GM23338 (cell line): ENCODE measurements at regions not wholly inside any gene's neighbourhood (a gene's known extent, or its start where the extent isn't known, plus 50 kb on each side); places are given as distances from the start of the nearest gene placed in this dataset.

Experiments used
- ATAC-seq: fragments of 200-7000 bp; cut with Tn5 transposase; 3 replicates; pipeline ENCODE4 v1.9.1; 2020
- DNase-seq: peaks from one replicate; pipeline ENCODE4 v3.0.0-alpha.2; 2015; ENCODE audit warnings: low spot score
- H2AFZ ChIP-seq: fragments of 200-600 bp; sonication (generic); 2 replicates; pipeline ENCODE4 v1.8.0; 2016; ENCODE audit warnings: antibody characterized with exemption, mild to moderate bottlenecking, moderate library complexity
- H3F3A ChIP-seq: fragments of 200-600 bp; sonication (generic); replicated peaks from 2 replicates; pipeline ENCODE4 v1.8.0; 2017; ENCODE audit warnings: antibody characterized with exemption, mixed run types, low read depth
- H3K27ac ChIP-seq: fragments of 200-600 bp; sonication (generic); 2 replicates; pipeline ENCODE4 v1.6.1; 2016; ENCODE audit warnings: low read depth
- H3K27me3 ChIP-seq: fragments of 200-600 bp; sonication (generic); 2 replicates; pipeline ENCODE4 v1.8.0; 2016; ENCODE audit warnings: mild to moderate bottlenecking, mixed run types, moderate library complexity; ENCODE audit not compliant: insufficient read depth
- H3K36me3 ChIP-seq: fragments of 200-600 bp; sonication (generic); 2 replicates; pipeline ENCODE4 v1.8.0; 2016; ENCODE audit warnings: mild to moderate bottlenecking; ENCODE audit not compliant: insufficient read depth
- H3K4me1 ChIP-seq: fragments of 200-600 bp; sonication (generic); 2 replicates; pipeline ENCODE4 v1.8.0; 2016; ENCODE audit warnings: mild to moderate bottlenecking, moderate library complexity; ENCODE audit not compliant: insufficient read depth
- H3K4me2 ChIP-seq: fragments of 200-600 bp; sonication (generic); 2 replicates; pipeline ENCODE4 v1.7.1; 2017; ENCODE audit warnings: mixed run types
- H3K4me3 ChIP-seq: fragments of 200-600 bp; sonication (generic); 2 replicates; pipeline ENCODE4 v1.6.1; 2016; ENCODE audit warnings: mixed run types
- H3K79me2 ChIP-seq: fragments of 200-600 bp; sonication (generic); replicated peaks from 2 replicates; pipeline ENCODE4 v1.8.0; 2017; ENCODE audit warnings: mild to moderate bottlenecking; ENCODE audit not compliant: insufficient read depth
- H3K9me2 ChIP-seq: fragments of 200-600 bp; sonication (generic); 2 replicates; pipeline ENCODE4 v1.8.0; 2017; ENCODE audit not compliant: insufficient read depth
- H4K20me1 ChIP-seq: fragments of 200-600 bp; sonication (generic); replicated peaks from 2 replicates; pipeline ENCODE4 v1.8.0; 2017; ENCODE audit warnings: mild to moderate bottlenecking; ENCODE audit not compliant: insufficient read depth
- H3K27ac Mint-ChIP-seq: 2 replicates; pipeline ENCODE4 v1.8.0; 2020; ENCODE audit warnings: inconsistent platforms, mild to moderate bottlenecking, moderate library complexity, mixed read lengths
- H3K27me3 Mint-ChIP-seq: 3 replicates; pipeline ENCODE4 v1.8.0; 2022; ENCODE audit warnings: low read depth, mild to moderate bottlenecking, moderate library complexity, mixed read lengths, inconsistent platforms; ENCODE audit not compliant: insufficient read depth, poor library complexity
- H3K36me3 Mint-ChIP-seq: 3 replicates; pipeline ENCODE4 v1.8.0; 2021; ENCODE audit warnings: low read depth, mild to moderate bottlenecking, inconsistent platforms, moderate library complexity, mixed read lengths
- H3K4me1 Mint-ChIP-seq: 3 replicates; pipeline ENCODE4 v1.8.0; 2020; ENCODE audit warnings: mild to moderate bottlenecking, inconsistent platforms, mixed read lengths
- H3K4me3 Mint-ChIP-seq: 3 replicates; pipeline ENCODE4 v1.8.0; 2021; ENCODE audit warnings: moderate library complexity, mild to moderate bottlenecking, inconsistent platforms, mixed read lengths
- H3K9me3 Mint-ChIP-seq: 3 replicates; pipeline ENCODE4 v1.8.0; 2020; ENCODE audit warnings: moderate library complexity, mild to moderate bottlenecking, inconsistent platforms, mixed read lengths
- CREB1 ChIP-seq: fragments of 250-450 bp; sonication (Bioruptor Pico); IDR thresholded peaks from 2 replicates; pipeline ENCODE4 v1.5.0; 2020; ENCODE audit warnings: low read depth, mild to moderate bottlenecking, moderate library complexity
- EZH2 ChIP-seq: fragments of 200-600 bp; sonication (generic); IDR thresholded peaks from one replicate; pipeline ENCODE4 v1.8.0; 2017; ENCODE audit warnings: antibody characterized with exemption, mild to moderate bottlenecking, low read depth; ENCODE audit not compliant: unreplicated experiment
- EZH2phosphoT487 ChIP-seq: fragments of 200-600 bp; sonication (generic); IDR thresholded peaks from one replicate; pipeline ENCODE4 v1.8.1; 2018; ENCODE audit warnings: antibody characterized with exemption; ENCODE audit not compliant: unreplicated experiment
- NANOG ChIP-seq: IDR thresholded peaks from 2 replicates; pipeline ENCODE4 v1.6.1; 2016; ENCODE audit warnings: antibody characterized with exemption, borderline replicate concordance
- POLR2AphosphoS5 ChIP-seq: IDR thresholded peaks from 2 replicates; pipeline ENCODE4 v1.6.1; 2016; ENCODE audit warnings: antibody characterized with exemption, low read depth
- STAT1 ChIP-seq: IDR thresholded peaks from one replicate; pipeline ENCODE4 v1.6.1; 2016; ENCODE audit warnings: antibody characterized with exemption; ENCODE audit not compliant: unreplicated experiment
- ZNF114 ChIP-seq: fragments of 250-450 bp; sonication (Bioruptor Pico); IDR thresholded peaks from 2 replicates; pipeline ENCODE4 v1.5.0; 2020; ENCODE audit warnings: mild to moderate bottlenecking, moderate library complexity
- ZNF331 ChIP-seq: fragments of 250-450 bp; sonication (Bioruptor Pico); IDR thresholded peaks from 2 replicates; pipeline ENCODE4 v1.5.0; 2020; ENCODE audit warnings: low read depth, mild to moderate bottlenecking, moderate library complexity
- TF ChIP-seq, protein P1 (sequence below), 2 experiments: fragments of 200-600 bp in 1 of 2; sonication (generic) in 1 of 2; conservative IDR thresholded peaks; 2 replicates each; pipeline versions ENCODE4 v1.5.1 to v1.6.1; 2016 to 2017; ENCODE audit warnings: antibody characterized with exemption in 2 of 2, low read depth in 2 of 2, mild to moderate bottlenecking in 2 of 2, moderate library complexity in 1 of 2
- TF ChIP-seq, protein P2 (sequence below): fragments of 250-450 bp; sonication (Bioruptor Pico); IDR thresholded peaks from 2 replicates; pipeline ENCODE4 v1.5.0; 2020; ENCODE audit warnings: mild to moderate bottlenecking, moderate library complexity
- TF ChIP-seq, protein P3 (sequence below): IDR thresholded peaks from 2 replicates; pipeline ENCODE4 v1.6.1; 2016; ENCODE audit warnings: antibody characterized with exemption

DNA sequence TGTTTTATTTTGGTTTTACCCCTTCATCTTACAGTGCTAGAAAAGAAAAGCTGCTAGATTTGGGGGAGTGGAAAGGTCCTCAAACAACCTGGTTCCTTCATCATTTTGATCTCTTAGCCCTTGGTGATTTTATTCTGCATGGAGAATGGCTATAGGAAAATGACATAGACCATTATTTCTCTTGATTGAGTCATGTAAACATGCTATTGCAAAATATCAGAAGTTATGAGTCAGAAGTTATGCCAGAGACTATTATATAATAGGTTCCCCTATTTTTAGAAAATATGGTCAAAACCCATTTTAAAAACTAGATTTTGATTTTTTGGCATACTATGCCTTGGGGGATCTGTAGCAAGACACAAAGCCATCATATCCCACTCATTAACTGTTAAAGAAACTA lies 83.7 kb upstream of the FAM9C start:
- H3K9me2 ChIP-seq, result no peaks in the 10 kb centered on the region
- no peaks in the 10 kb centered on the region for H3K36me3 ChIP-seq
- H3K4me2 ChIP-seq, result no peak overlapping the region
- TF ChIP-seq, protein P1, sequence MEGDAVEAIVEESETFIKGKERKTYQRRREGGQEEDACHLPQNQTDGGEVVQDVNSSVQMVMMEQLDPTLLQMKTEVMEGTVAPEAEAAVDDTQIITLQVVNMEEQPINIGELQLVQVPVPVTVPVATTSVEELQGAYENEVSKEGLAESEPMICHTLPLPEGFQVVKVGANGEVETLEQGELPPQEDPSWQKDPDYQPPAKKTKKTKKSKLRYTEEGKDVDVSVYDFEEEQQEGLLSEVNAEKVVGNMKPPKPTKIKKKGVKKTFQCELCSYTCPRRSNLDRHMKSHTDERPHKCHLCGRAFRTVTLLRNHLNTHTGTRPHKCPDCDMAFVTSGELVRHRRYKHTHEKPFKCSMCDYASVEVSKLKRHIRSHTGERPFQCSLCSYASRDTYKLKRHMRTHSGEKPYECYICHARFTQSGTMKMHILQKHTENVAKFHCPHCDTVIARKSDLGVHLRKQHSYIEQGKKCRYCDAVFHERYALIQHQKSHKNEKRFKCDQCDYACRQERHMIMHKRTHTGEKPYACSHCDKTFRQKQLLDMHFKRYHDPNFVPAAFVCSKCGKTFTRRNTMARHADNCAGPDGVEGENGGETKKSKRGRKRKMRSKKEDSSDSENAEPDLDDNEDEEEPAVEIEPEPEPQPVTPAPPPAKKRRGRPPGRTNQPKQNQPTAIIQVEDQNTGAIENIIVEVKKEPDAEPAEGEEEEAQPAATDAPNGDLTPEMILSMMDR (conservative IDR thresholded peaks at IDR 0.05; ENCODE audit: low read depth in 2 of 2), result no peak
- no peak for TF ChIP-seq POLR2AphosphoS5
- TF ChIP-seq, protein P2, sequence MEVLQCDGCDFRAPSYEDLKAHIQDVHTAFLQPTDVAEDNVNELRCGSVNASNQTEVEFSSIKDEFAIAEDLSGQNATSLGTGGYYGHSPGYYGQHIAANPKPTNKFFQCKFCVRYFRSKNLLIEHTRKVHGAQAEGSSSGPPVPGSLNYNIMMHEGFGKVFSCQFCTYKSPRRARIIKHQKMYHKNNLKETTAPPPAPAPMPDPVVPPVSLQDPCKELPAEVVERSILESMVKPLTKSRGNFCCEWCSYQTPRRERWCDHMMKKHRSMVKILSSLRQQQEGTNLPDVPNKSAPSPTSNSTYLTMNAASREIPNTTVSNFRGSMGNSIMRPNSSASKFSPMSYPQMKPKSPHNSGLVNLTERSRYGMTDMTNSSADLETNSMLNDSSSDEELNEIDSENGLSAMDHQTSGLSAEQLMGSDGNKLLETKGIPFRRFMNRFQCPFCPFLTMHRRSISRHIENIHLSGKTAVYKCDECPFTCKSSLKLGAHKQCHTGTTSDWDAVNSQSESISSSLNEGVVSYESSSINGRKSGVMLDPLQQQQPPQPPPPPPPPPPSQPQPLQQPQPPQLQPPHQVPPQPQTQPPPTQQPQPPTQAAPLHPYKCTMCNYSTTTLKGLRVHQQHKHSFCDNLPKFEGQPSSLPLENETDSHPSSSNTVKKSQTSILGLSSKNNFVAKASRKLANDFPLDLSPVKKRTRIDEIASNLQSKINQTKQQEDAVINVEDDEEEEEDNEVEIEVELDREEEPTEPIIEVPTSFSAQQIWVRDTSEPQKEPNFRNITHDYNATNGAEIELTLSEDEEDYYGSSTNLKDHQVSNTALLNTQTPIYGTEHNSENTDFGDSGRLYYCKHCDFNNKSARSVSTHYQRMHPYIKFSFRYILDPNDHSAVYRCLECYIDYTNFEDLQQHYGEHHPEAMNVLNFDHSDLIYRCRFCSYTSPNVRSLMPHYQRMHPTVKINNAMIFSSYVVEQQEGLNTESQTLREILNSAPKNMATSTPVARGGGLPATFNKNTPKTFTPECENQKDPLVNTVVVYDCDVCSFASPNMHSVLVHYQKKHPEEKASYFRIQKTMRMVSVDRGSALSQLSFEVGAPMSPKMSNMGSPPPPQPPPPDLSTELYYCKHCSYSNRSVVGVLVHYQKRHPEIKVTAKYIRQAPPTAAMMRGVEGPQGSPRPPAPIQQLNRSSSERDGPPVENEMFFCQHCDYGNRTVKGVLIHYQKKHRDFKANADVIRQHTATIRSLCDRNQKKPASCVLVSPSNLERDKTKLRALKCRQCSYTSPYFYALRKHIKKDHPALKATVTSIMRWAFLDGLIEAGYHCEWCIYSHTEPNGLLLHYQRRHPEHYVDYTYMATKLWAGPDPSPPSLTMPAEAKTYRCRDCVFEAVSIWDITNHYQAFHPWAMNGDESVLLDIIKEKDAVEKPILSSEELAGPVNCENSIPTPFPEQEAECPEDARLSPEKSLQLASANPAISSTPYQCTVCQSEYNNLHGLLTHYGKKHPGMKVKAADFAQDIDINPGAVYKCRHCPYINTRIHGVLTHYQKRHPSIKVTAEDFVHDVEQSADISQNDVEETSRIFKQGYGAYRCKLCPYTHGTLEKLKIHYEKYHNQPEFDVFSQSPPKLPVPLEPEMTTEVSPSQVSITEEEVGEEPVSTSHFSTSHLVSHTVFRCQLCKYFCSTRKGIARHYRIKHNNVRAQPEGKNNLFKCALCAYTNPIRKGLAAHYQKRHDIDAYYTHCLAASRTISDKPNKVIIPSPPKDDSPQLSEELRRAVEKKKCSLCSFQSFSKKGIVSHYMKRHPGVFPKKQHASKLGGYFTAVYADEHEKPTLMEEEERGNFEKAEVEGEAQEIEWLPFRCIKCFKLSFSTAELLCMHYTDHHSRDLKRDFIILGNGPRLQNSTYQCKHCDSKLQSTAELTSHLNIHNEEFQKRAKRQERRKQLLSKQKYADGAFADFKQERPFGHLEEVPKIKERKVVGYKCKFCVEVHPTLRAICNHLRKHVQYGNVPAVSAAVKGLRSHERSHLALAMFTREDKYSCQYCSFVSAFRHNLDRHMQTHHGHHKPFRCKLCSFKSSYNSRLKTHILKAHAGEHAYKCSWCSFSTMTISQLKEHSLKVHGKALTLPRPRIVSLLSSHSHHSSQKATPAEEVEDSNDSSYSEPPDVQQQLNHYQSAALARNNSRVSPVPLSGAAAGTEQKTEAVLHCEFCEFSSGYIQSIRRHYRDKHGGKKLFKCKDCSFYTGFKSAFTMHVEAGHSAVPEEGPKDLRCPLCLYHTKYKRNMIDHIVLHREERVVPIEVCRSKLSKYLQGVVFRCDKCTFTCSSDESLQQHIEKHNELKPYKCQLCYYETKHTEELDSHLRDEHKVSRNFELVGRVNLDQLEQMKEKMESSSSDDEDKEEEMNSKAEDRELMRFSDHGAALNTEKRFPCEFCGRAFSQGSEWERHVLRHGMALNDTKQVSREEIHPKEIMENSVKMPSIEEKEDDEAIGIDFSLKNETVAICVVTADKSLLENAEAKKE (CRISPR knock-in tag), result no peak
- TF ChIP-seq EZH2, result no peak
- TF ChIP-seq ZNF114, result no peak
- no peak for TF ChIP-seq ZNF331 (CRISPR knock-in tag)
- TF ChIP-seq CREB1, result no peak
- TF ChIP-seq EZH2phosphoT487, result no peak
- TF ChIP-seq NANOG, result no peak
- TF ChIP-seq, protein P3, sequence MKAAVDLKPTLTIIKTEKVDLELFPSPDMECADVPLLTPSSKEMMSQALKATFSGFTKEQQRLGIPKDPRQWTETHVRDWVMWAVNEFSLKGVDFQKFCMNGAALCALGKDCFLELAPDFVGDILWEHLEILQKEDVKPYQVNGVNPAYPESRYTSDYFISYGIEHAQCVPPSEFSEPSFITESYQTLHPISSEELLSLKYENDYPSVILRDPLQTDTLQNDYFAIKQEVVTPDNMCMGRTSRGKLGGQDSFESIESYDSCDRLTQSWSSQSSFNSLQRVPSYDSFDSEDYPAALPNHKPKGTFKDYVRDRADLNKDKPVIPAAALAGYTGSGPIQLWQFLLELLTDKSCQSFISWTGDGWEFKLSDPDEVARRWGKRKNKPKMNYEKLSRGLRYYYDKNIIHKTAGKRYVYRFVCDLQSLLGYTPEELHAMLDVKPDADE, result no peak
- TF ChIP-seq STAT1, result no peak
- H4K20me1 ChIP-seq, result no peaks in the 10 kb centered on the region
- H3K27me3 ChIP-seq, result no peaks in the 10 kb centered on the region
- no peak overlapping the region for H3K4me3 ChIP-seq
- H3K27ac ChIP-seq, result no peak overlapping the region
- H2AFZ ChIP-seq, result no peak overlapping the region
- no peaks in the 10 kb centered on the region for H3F3A ChIP-seq
- ATAC-seq (no peak), DNase-seq (no peak)
- Mint-ChIP-seq H3K27ac (no peak overlapping the region), H3K4me1 (peaks cover 14% of the 10 kb centered on the region), H3K36me3 (no peaks in the 10 kb centered on the region), H3K27me3 (peaks cover 2% of the 10 kb centered on the region), H3K9me3 (no peaks in the 10 kb centered on the region; the same call in 2 of the 3 replicates), H3K4me3 (no peak overlapping the region)
- H3K4me1 ChIP-seq, result peaks cover 7% of the 10 kb centered on the region; the same call in 1 of the 2 replicates
- no peaks in the 10 kb centered on the region for H3K79me2 ChIP-seq
